ENCODE measurements at regions not wholly inside any gene's neighbourhood (a gene's known extent, or its start where the extent isn't known, plus 50 kb on each side); places are given as distances from the start of the nearest gene placed in this dataset.

DNA sequence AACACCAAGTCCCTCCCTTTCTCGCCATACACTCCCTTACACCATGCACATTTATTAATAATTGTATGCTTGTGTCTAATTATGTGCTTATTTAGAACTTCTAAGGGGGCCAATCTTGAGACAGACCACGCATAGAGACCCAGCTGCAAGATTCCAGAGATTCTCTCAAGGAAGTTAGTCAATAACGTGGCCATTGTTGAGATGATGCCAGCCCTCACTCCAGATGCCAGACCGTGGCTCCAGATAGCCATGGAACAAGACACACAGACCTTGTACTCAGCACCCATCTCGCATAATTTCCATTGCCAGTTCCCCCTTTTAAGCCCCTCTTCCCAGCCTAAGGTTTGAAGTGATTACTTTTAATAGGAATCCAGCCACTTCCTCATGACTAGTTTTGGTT, 62.4 kb downstream of the DIRAS3 start:
- TF ChIP-seq, protein P1, sequence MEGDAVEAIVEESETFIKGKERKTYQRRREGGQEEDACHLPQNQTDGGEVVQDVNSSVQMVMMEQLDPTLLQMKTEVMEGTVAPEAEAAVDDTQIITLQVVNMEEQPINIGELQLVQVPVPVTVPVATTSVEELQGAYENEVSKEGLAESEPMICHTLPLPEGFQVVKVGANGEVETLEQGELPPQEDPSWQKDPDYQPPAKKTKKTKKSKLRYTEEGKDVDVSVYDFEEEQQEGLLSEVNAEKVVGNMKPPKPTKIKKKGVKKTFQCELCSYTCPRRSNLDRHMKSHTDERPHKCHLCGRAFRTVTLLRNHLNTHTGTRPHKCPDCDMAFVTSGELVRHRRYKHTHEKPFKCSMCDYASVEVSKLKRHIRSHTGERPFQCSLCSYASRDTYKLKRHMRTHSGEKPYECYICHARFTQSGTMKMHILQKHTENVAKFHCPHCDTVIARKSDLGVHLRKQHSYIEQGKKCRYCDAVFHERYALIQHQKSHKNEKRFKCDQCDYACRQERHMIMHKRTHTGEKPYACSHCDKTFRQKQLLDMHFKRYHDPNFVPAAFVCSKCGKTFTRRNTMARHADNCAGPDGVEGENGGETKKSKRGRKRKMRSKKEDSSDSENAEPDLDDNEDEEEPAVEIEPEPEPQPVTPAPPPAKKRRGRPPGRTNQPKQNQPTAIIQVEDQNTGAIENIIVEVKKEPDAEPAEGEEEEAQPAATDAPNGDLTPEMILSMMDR (IDR thresholded peaks at IDR 0.05 in 2 of 3, conservative IDR thresholded peaks at IDR 0.05 in 1 of 3; ENCODE audit: borderline replicate concordance in 1 of 3, insufficient read depth in 1 of 3, low read depth in 2 of 3, low read length in 2 of 3), result no peak
- TF ChIP-seq, protein P2, sequence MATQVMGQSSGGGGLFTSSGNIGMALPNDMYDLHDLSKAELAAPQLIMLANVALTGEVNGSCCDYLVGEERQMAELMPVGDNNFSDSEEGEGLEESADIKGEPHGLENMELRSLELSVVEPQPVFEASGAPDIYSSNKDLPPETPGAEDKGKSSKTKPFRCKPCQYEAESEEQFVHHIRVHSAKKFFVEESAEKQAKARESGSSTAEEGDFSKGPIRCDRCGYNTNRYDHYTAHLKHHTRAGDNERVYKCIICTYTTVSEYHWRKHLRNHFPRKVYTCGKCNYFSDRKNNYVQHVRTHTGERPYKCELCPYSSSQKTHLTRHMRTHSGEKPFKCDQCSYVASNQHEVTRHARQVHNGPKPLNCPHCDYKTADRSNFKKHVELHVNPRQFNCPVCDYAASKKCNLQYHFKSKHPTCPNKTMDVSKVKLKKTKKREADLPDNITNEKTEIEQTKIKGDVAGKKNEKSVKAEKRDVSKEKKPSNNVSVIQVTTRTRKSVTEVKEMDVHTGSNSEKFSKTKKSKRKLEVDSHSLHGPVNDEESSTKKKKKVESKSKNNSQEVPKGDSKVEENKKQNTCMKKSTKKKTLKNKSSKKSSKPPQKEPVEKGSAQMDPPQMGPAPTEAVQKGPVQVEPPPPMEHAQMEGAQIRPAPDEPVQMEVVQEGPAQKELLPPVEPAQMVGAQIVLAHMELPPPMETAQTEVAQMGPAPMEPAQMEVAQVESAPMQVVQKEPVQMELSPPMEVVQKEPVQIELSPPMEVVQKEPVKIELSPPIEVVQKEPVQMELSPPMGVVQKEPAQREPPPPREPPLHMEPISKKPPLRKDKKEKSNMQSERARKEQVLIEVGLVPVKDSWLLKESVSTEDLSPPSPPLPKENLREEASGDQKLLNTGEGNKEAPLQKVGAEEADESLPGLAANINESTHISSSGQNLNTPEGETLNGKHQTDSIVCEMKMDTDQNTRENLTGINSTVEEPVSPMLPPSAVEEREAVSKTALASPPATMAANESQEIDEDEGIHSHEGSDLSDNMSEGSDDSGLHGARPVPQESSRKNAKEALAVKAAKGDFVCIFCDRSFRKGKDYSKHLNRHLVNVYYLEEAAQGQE (IDR thresholded peaks at IDR 0.05; ENCODE audit: low read depth), result no peak
- TF ChIP-seq YY1 (IDR thresholded peaks at IDR 0.05; ENCODE audit: extremely low read depth, insufficient replicate concordance, low read depth, low read length) (no peak), POLR2AphosphoS5 (IDR thresholded peaks at IDR 0.05; ENCODE audit: low read depth, low read length) (no peak), TCF7L2 (IDR thresholded peaks at IDR 0.05; ENCODE audit: borderline replicate concordance, extremely low read depth, insufficient read depth, insufficient read length) (no peak), EGR1 (IDR thresholded peaks at IDR 0.05; ENCODE audit: low read depth) (no peak), SIN3A (IDR thresholded peaks at IDR 0.05; ENCODE audit: low read depth) (no peak), POLR2A (IDR thresholded peaks at IDR 0.05; ENCODE audit: borderline replicate concordance, extremely low read depth, insufficient read depth, insufficient read length) (no peak)
- TF ChIP-seq, protein P3, sequence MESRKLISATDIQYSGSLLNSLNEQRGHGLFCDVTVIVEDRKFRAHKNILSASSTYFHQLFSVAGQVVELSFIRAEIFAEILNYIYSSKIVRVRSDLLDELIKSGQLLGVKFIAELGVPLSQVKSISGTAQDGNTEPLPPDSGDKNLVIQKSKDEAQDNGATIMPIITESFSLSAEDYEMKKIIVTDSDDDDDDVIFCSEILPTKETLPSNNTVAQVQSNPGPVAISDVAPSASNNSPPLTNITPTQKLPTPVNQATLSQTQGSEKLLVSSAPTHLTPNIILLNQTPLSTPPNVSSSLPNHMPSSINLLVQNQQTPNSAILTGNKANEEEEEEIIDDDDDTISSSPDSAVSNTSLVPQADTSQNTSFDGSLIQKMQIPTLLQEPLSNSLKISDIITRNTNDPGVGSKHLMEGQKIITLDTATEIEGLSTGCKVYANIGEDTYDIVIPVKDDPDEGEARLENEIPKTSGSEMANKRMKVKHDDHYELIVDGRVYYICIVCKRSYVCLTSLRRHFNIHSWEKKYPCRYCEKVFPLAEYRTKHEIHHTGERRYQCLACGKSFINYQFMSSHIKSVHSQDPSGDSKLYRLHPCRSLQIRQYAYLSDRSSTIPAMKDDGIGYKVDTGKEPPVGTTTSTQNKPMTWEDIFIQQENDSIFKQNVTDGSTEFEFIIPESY (IDR thresholded peaks at IDR 0.05; ENCODE audit: extremely low read depth, insufficient replicate concordance, low read length), result no peak
- TF ChIP-seq, protein P4, sequence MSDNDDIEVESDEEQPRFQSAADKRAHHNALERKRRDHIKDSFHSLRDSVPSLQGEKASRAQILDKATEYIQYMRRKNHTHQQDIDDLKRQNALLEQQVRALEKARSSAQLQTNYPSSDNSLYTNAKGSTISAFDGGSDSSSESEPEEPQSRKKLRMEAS (IDR thresholded peaks at IDR 0.05), result no peak
